ENCODE measurements at regions not wholly inside any gene's neighbourhood (a gene's known extent, or its start where the extent isn't known, plus 50 kb on each side); places are given as distances from the start of the nearest gene placed in this dataset.

DNA sequence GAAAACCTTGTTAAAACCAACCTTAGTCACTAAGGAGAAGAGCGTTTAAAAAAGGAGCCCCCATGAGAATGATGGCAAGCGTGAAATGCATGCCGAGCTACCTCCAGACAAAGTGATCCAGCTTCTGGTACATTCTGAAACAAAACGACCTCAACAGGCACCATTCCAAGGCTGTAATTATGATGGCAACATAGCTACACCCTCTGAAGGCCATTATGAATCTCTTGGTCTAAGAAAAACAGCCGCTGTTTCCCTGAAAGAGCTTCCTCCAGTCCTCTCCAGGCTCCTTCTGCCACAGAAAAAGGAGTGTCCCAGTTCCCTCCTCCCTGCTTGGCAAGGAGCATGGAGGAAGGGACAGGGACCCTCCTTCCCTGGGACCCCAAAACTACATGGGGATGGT is 50.0 kb upstream of the ABLIM1 start:
- H3K4me1 Mint-ChIP-seq (ENCODE audit: low read depth) = no peaks in the 10 kb centered on the region
- no peaks in the 10 kb centered on the region for H3K9me3 Mint-ChIP-seq
- intact Hi-C loops (cut with micrococcal nuclease) = no loop called here
- DNase-seq (no peak), ATAC-seq (no peak)
- ChIA-PET CTCF (interaction anchor here (1.2 kb wide), 1 partner anchor 13 kb away, joined by 5 read pairs; no protein-coding TSS in a partner anchor), POLR2A (no interaction called here)
- TF ChIP-seq CTCF (IDR thresholded peaks at IDR 0.05) = no peak
- H3K36me3 Mint-ChIP-seq (ENCODE audit: low read depth) = no peaks in the 10 kb centered on the region
- H3K27ac Mint-ChIP-seq = no peak overlapping the region
- H3K4me3 Mint-ChIP-seq = no peak overlapping the region
- H3K27me3 Mint-ChIP-seq = peaks cover 12% of the 10 kb centered on the region

DNA sequence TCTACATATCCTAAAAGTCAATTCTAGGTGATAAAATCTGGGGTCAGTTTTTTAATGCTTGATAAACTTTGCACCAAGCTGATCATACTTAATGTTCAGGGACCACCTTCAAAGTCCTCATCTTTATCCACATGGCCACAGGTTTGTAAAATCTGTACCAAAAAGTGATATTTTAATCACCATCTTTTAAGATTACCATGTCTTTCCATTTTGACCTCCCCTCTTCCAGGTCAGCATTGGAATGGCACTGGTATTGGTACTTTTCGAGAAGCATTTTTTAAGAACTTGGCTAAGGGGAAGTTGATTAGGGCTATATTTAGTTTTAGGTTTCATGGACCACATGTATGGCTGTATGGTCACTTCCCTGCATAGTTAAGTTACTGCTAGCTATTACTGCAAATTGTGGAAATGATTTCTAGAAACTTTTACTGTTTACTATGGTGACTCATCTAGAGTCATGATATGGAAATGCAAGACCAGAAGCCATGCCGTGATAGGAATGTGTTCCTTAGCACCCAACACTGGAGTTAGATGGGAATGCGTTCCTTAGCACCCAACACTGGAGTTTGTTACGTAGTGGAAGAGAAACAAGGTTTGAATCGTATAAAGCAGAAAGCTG is 50.8 kb upstream of the ABLIM1 start:
- Mint-ChIP-seq H3K9me3 (no peaks in the 10 kb centered on the region), H3K4me1 (ENCODE audit: low read depth) (no peaks in the 10 kb centered on the region), H3K36me3 (ENCODE audit: low read depth) (no peaks in the 10 kb centered on the region), H3K27me3 (peaks cover 16% of the 10 kb centered on the region), H3K4me3 (no peak overlapping the region), H3K27ac (no peak overlapping the region)
- DNase-seq (no peak), ATAC-seq (no peak)
- ChIA-PET POLR2A (no interaction called here), CTCF (interaction anchor here (0.8 to 1.2 kb wide), 2 partner anchors 14 to 404 kb away, joined by 3 to 5 read pairs; no protein-coding TSS in a partner anchor)
- intact Hi-C loops (cut with micrococcal nuclease) = no loop called here
- no peak for TF ChIP-seq CTCF (IDR thresholded peaks at IDR 0.05)

GRCh38 chr10:114709984-114710383 is 51.9 kb upstream of the ABLIM1 start:
- intact Hi-C loops (cut with micrococcal nuclease) = no loop called here
- ChIA-PET CTCF (no interaction called here), POLR2A (no interaction called here)
- Mint-ChIP-seq H3K27ac (no peak overlapping the region), H3K36me3 (ENCODE audit: low read depth) (no peaks in the 10 kb centered on the region), H3K4me3 (no peak overlapping the region), H3K4me1 (ENCODE audit: low read depth) (no peaks in the 10 kb centered on the region), H3K27me3 (peaks cover 16% of the 10 kb centered on the region), H3K9me3 (no peaks in the 10 kb centered on the region)
- DNase-seq (no peak), ATAC-seq (no peak)
- no peak for TF ChIP-seq CTCF (IDR thresholded peaks at IDR 0.05)

GRCh38 chr10:114711176-114711868 is 53.2 kb upstream of the ABLIM1 start:
- CTCF ChIA-PET = no interaction called here
- ATAC-seq = no peak

More at GRCh38 chr10:114711176-114711868, 53.2 kb upstream of the ABLIM1 start:
- no peak overlapping the region for H3K27ac Mint-ChIP-seq
- H3K4me1 Mint-ChIP-seq (ENCODE audit: low read depth) = no peaks in the 10 kb centered on the region
- no peaks in the 10 kb centered on the region for H3K36me3 Mint-ChIP-seq (ENCODE audit: low read depth)
- DNase-seq = no peak
- H3K27me3 Mint-ChIP-seq = peaks cover 14% of the 10 kb centered on the region
- POLR2A ChIA-PET = interaction anchor here (0.6 kb wide), 1 partner anchor 170 kb away, joined by 3 read pairs; no protein-coding TSS in a partner anchor
- H3K4me3 Mint-ChIP-seq = no peak overlapping the region
- no peaks in the 10 kb centered on the region for H3K9me3 Mint-ChIP-seq
- no peak for TF ChIP-seq CTCF (IDR thresholded peaks at IDR 0.05)
- intact Hi-C loops (cut with micrococcal nuclease) = no loop called here

Measured in activated CD8-positive, alpha-beta T cell treated with anti-CD3 and anti-CD28 coated beads for 36 hours (primary cell).